ENCODE measurements at regions not wholly inside any gene's neighbourhood (a gene's known extent, or its start where the extent isn't known, plus 50 kb on each side); places are given as distances from the start of the nearest gene placed in this dataset.

GRCh38 chr2:15681089-15681885 is 89.6 kb downstream of the DDX1 start:
- DNase-seq (ENCODE audit: low spot score), result no peak
- in situ Hi-C loops (cut with MboI; ENCODE audit: low sequenced_read_pairs, unreplicated experiment), result no loop called here
- no peak for TF ChIP-seq CTCF (IDR thresholded peaks at IDR 0.05; ENCODE audit: borderline replicate concordance, control extremely low read depth, extremely low read depth, insufficient read depth, missing control alignments)

GRCh38 chr2:15682354-15682753 is 90.7 kb downstream of the DDX1 start:
- no peak for DNase-seq (ENCODE audit: low spot score)
- in situ Hi-C loops (cut with MboI; ENCODE audit: low sequenced_read_pairs, unreplicated experiment), result no loop called here
- no peak for TF ChIP-seq CTCF (IDR thresholded peaks at IDR 0.05; ENCODE audit: borderline replicate concordance, control extremely low read depth, extremely low read depth, insufficient read depth, missing control alignments)

GRCh38 chr2:15684161-15685039 is 92.7 kb downstream of the DDX1 start:
- DNase-seq (ENCODE audit: low spot score), result no peak
- no peak for TF ChIP-seq CTCF (IDR thresholded peaks at IDR 0.05; ENCODE audit: borderline replicate concordance, control extremely low read depth, extremely low read depth, insufficient read depth, missing control alignments)
- in situ Hi-C loops (cut with MboI; ENCODE audit: low sequenced_read_pairs, unreplicated experiment), result no loop called here

DNA sequence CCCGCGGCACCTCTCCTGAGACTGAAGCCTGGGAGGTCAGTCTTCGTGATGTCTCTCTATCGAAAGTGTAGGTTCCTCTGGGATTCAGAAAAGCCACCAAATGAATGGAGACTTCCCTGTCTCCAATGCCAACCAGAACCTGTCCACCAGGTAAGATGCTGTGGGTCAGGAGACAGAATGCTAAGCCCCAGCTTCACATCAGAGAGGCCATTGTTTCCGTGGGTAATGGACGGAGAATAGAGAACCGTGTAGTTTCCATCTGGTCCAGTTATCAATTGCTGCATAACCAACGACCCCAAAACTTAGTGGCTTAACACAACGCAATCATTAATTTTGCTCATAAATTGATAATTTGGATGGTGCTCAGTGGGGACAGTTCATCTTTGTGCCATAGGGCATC is 93.5 kb downstream of the DDX1 start:
- DNase-seq (ENCODE audit: low spot score), result no peak
- no peak for TF ChIP-seq CTCF (IDR thresholded peaks at IDR 0.05; ENCODE audit: borderline replicate concordance, control extremely low read depth, extremely low read depth, insufficient read depth, missing control alignments)
- in situ Hi-C loops (cut with MboI; ENCODE audit: low sequenced_read_pairs, unreplicated experiment), result no loop called here

DNA sequence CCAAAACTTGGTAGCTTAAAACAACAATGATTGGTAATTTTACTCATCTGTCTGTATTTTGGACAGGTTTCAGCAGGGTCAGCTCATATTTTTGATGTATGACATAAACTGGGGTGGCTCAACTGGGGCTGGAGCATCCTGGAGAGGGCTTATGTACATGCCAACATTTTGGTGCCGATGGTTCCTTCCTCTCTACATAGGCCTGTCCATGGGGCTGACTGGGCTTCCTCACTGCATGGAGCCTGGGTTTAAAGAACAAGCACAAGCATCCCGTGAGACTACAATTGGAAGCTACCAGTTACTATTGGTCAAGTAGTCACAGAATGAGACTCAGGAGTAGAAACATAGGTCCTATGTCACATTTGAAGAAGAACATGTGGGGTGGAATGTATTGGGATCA is 95.0 kb downstream of the DDX1 start:
- DNase-seq (ENCODE audit: low spot score), result no peak
- TF ChIP-seq CTCF (IDR thresholded peaks at IDR 0.05; ENCODE audit: borderline replicate concordance, control extremely low read depth, extremely low read depth, insufficient read depth, missing control alignments), result no peak
- in situ Hi-C loops (cut with MboI; ENCODE audit: low sequenced_read_pairs, unreplicated experiment), result no loop called here

- in situ Hi-C loops (cut with MboI; ENCODE audit: low sequenced_read_pairs, unreplicated experiment), result no loop called here
- DNase-seq (ENCODE audit: low spot score), result no peak
- no peak for TF ChIP-seq CTCF (IDR thresholded peaks at IDR 0.05; ENCODE audit: borderline replicate concordance, control extremely low read depth, extremely low read depth, insufficient read depth, missing control alignments)
These were observed 95.6 kb downstream of the DDX1 start for GRCh38 chr2:15687243-15687642.
